ENCODE measurements at regions not wholly inside any gene's neighbourhood (a gene's known extent, or its start where the extent isn't known, plus 50 kb on each side); places are given as distances from the start of the nearest gene placed in this dataset.

GRCh38 chr12:77325511-77326236 is 260.3 kb upstream of the E2F7 start:
- DNase-seq (no peak), ATAC-seq (no peak)
- TF ChIP-seq CTCF (IDR thresholded peaks at IDR 0.05): no peak
- no peak for TF ChIP-seq POLR2A (IDR thresholded peaks at IDR 0.05)
- Histone ChIP-seq H3K4me1 (peaks cover 8% of the 10 kb centered on the region), H3K27me3 (no peaks in the 10 kb centered on the region), H3K36me3 (replicated peaks in 1 of 2; ENCODE audit: insufficient read depth in 1 of 2, low read depth in 2 of 2) (no peaks in the 10 kb centered on the region), H3K4me3 (peak overlapping the region in 1 of 2 donors; percentile 35), H3K9me3 (no peaks in the 10 kb centered on the region), H3K27ac (no peak overlapping the region)
- WGBS, 2 donors: 7 to 9% methylated on average over 30 of the region's 30 CpGs
- intact Hi-C loops (cut with DNase I): no loop called here

DNA sequence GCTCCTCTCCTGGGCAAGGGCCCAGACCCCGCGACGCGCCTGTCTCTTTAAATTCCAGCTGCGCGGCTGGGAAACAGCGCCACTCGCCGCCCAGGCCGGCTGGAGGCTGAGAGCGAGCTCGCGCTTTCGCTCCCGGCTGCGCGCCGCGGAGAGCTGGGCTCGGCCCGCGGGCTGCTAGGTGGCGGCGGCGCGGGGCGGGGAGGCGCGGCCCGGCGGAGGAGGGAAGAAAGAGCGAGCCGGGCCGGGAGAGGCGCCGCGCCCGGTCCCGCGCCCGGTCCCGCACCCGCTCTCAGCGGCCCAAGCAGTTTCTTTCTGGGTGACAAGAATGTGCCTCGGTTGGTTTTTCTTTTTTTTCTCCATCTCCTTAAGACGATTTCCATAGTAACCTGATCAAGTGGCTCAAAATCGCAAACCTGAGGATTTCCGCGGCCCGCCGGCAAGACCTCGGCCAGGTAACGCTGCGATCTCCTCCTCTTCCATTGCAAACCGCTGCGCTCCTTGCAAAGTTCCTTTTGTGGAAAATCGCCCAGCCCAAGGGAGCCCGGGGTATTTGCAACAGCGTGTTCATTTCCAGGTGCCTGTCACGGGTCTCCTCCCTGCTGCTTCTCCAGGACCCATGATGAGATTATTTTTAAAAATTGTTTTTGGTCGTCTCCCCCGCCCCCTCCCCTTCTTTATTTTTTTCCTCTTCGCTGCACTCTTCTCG is 259.5 kb upstream of the E2F7 start:
- ATAC-seq: peak; percentile 91

DNA sequence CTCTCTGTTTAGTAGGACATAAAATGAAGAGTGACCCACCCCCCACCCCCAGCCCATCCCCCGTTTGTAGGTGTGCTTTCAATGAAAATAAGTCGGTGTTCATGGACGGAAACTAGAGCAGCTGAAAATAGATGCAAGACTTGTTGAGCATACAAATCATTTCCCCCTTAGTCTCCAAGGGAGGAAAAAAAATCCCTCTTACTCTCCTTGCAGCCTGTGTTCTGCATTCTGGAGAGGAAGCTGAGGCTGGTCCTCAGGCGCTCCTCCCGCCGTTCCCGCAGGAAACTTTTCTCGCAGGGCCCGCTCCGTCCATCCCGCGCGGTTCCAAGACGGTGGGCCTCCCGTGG is 259.0 kb upstream of the E2F7 start:
- WGBS, 2 donors: 1 to 8% methylated on average over 3 to 14 of the region's 15 CpGs
- no peak overlapping the region for H3K27ac ChIP-seq
- H3K9me3 ChIP-seq: no peaks in the 10 kb centered on the region
- no peaks in the 10 kb centered on the region for H3K36me3 ChIP-seq (replicated peaks in 1 of 2; ENCODE audit: insufficient read depth in 1 of 2, low read depth in 2 of 2)
- TF ChIP-seq POLR2A (IDR thresholded peaks at IDR 0.05) (no peak), CTCF (IDR thresholded peaks at IDR 0.05) (no peak)
- no peak for DNase-seq
- intact Hi-C loops (cut with DNase I): no loop called here
- H3K27me3 ChIP-seq: no peaks in the 10 kb centered on the region
- ATAC-seq: no peak
- peak overlapping the region in 1 of 2 donors; percentile 35 for H3K4me3 ChIP-seq
- H3K4me1 ChIP-seq: peaks cover 8% of the 10 kb centered on the region

More for the DNA sequence above, 259.5 kb upstream of the E2F7 start:
- intact Hi-C loops (cut with DNase I): no loop called here
- H3K9me3 ChIP-seq: no peaks in the 10 kb centered on the region
- H3K27me3 ChIP-seq: no peaks in the 10 kb centered on the region
- WGBS, 2 donors: 0 to 1% methylated on average over 23 to 64 of the region's 64 CpGs
- peaks cover 8% of the 10 kb centered on the region for H3K4me1 ChIP-seq
- peak in 6 of 7 experiments; percentile 16 to 52 (median 34) for TF ChIP-seq CTCF (IDR thresholded peaks at IDR 0.05)
- no peak for TF ChIP-seq POLR2A (IDR thresholded peaks at IDR 0.05)
- H3K27ac ChIP-seq: no peak overlapping the region
- peak overlapping the region in 1 of 2 donors; percentile 35 for H3K4me3 ChIP-seq
- H3K36me3 ChIP-seq (replicated peaks in 1 of 2; ENCODE audit: insufficient read depth in 1 of 2, low read depth in 2 of 2): no peaks in the 10 kb centered on the region
- DNase-seq: peak; percentile 60 to 79 (median 62)

DNA sequence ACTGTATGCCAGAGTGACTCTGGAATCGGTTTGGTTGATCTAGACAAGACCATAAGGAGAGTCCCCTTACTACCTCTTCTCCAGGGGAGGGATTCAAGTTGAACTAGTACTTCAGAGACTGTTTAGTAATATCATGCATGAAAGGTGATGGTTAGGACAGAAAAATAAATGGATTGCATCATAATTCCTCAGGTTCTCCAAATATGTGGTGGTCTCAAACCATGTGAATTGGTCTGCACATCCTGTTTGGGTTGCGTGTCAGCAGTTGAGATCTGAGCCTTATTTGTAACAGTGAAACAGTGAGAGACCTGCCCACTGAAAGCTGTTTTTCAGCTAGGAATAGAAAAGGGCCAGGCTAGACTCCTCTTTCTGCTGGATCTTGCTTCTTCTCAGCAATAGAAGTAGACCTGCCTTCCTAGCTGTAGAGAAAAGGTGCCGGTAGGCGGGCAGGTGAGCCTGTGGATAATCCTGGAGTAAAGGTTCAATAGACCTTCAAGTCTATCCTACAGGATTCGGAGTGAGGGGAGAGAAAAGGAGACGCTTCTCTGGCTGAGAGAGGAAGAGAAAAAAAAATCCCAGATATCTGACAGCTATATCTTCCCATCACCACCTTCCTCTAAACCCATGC is 258.5 kb upstream of the E2F7 start:
- Histone ChIP-seq H3K36me3 (replicated peaks in 1 of 2; ENCODE audit: insufficient read depth in 1 of 2, low read depth in 2 of 2) (no peaks in the 10 kb centered on the region), H3K4me3 (no peak overlapping the region), H3K9me3 (no peaks in the 10 kb centered on the region), H3K4me1 (peaks cover 8% of the 10 kb centered on the region), H3K27me3 (no peaks in the 10 kb centered on the region), H3K27ac (no peak overlapping the region)
- WGBS, 2 donors: 62 to 77% methylated on average over 6 of the region's 6 CpGs
- no peak for ATAC-seq
- TF ChIP-seq POLR2A (IDR thresholded peaks at IDR 0.05): no peak
- no peak for TF ChIP-seq CTCF (IDR thresholded peaks at IDR 0.05)
- intact Hi-C loops (cut with DNase I): no loop called here
- DNase-seq: no peak
